DMS53 treated with DMSO at 0.1 percent for 48 hours (cell line): ENCODE measurements at regions not wholly inside any gene's neighbourhood (a gene's known extent, or its start where the extent isn't known, plus 50 kb on each side); places are given as distances from the start of the nearest gene placed in this dataset.

Source experiments
- DNase-seq: peaks from one replicate; lab custom pipeline; 2025; ENCODE audit not compliant: unreplicated experiment; lab: John Stamatoyannopoulos, UW

- DNase-seq, result peak; percentile 36
These were observed 301.9 kb downstream of the ZEB2 start for GRCh38 chr2:144217853-144218633.

GRCh38 chr2:144215701-144216675 lies 303.9 kb downstream of the ZEB2 start:
- no peak for DNase-seq

- no peak for DNase-seq
These were observed 304.7 kb downstream of the ZEB2 start for GRCh38 chr2:144215207-144215606.

- no peak for DNase-seq
These were observed 306.1 kb downstream of the ZEB2 start for GRCh38 chr2:144213797-144214196.

- no peak for DNase-seq
These were observed 308.1 kb downstream of the ZEB2 start for GRCh38 chr2:144211826-144212225.

GRCh38 chr2:144211065-144211464 lies 308.9 kb downstream of the ZEB2 start:
- DNase-seq, result no peak

- DNase-seq, result no peak
These were observed 309.8 kb downstream of the ZEB2 start for GRCh38 chr2:144210076-144210475.

- no peak for DNase-seq
These were observed 311.0 kb downstream of the ZEB2 start for GRCh38 chr2:144208924-144209323.

- no peak for DNase-seq
These were observed 313.9 kb downstream of the ZEB2 start for GRCh38 chr2:144206019-144206418.

- no peak for DNase-seq
These were observed 318.0 kb downstream of the ZEB2 start for GRCh38 chr2:144201868-144202468.

- DNase-seq, result no peak
These were observed 318.8 kb downstream of the ZEB2 start for GRCh38 chr2:144201126-144201525.

- DNase-seq, result no peak
These were observed 321.8 kb downstream of the ZEB2 start for GRCh38 chr2:144198116-144198515.

GRCh38 chr2:144194326-144195071 lies 325.4 kb downstream of the ZEB2 start:
- DNase-seq, result no peak

GRCh38 chr2:144190908-144191605 lies 328.9 kb downstream of the ZEB2 start:
- no peak for DNase-seq

GRCh38 chr2:144183727-144184126 lies 336.2 kb downstream of the ZEB2 start:
- no peak for DNase-seq

- DNase-seq, result no peak
These were observed 338.9 kb downstream of the ZEB2 start for GRCh38 chr2:144181001-144181400.

GRCh38 chr2:144180131-144180530 lies 339.8 kb downstream of the ZEB2 start:
- no peak for DNase-seq

- DNase-seq, result no peak
These were observed 349.7 kb downstream of the ZEB2 start for GRCh38 chr2:144170179-144170578.

GRCh38 chr2:144166743-144167142 lies 353.2 kb downstream of the ZEB2 start:
- no peak for DNase-seq

GRCh38 chr2:144165599-144166250 lies 354.2 kb downstream of the ZEB2 start:
- no peak for DNase-seq
